Heart left ventricle (tissue), 13 donors: ENCODE measurements at regions not wholly inside any gene's neighbourhood (a gene's known extent, or its start where the extent isn't known, plus 50 kb on each side); places are given as distances from the start of the nearest gene placed in this dataset.

ENCODE experiments used
- POLR2A ChIP-seq, 2 donors: fragments of 450-650 bp; IDR thresholded peaks; one replicate each; pipeline ENCODE4 v1.6.1; 2017; ENCODE audit warnings: antibody characterized with exemption in 2 of 2, mild to moderate bottlenecking in 2 of 2, moderate library complexity in 2 of 2
- TF ChIP-seq, protein P1 (sequence below), 12 donors: fragments of 200-600 bp; sonication (generic) in 4 of 12; IDR thresholded peaks; one replicate each; pipeline versions ENCODE4 v1.5.0 to v1.8.0; 2018 to 2022; ENCODE audit warnings: antibody characterized with exemption in 12 of 12, mild to moderate bottlenecking in 5 of 12
- donor health status: ischemic (EF 13 %, LVEDD 7.1; RV severe dilation, severe dysfunction).
- donor health status: DM: no; HTN: yes; CAD: no.
- donor health status: DM: no; HTN: no; CAD: no.
- donor health status: ischemic (EF 25% LVEDD 6.9; RV normal size, moderate dysfunction).
- donor health status: ischemic (EF 25% LVEDD 5.7; RV mildly dilated, moderate dysfunction).
- donor health status: ischemic (EF 35%, LVEDD 5.7; RV mildly dilated, moderate dysfunction).
- donor health status: nonischemic (EF 11% LVEDD 7.7; RV severe dilation, severe dysfunction).
- donor health status: DM: yes; HTN: yes; CAD: no.
- donor health status: PGD.
- donor health status: ischemic (EF 29% LVEDD 5.4; RV normal size, mild dysfunction).
- donor health status: nonischemic (EF 23%, LVEDD 6.1; RV moderate dilation, normal function).

- TF ChIP-seq POLR2A (IDR thresholded peaks at IDR 0.05): no peak
- TF ChIP-seq, protein P1, sequence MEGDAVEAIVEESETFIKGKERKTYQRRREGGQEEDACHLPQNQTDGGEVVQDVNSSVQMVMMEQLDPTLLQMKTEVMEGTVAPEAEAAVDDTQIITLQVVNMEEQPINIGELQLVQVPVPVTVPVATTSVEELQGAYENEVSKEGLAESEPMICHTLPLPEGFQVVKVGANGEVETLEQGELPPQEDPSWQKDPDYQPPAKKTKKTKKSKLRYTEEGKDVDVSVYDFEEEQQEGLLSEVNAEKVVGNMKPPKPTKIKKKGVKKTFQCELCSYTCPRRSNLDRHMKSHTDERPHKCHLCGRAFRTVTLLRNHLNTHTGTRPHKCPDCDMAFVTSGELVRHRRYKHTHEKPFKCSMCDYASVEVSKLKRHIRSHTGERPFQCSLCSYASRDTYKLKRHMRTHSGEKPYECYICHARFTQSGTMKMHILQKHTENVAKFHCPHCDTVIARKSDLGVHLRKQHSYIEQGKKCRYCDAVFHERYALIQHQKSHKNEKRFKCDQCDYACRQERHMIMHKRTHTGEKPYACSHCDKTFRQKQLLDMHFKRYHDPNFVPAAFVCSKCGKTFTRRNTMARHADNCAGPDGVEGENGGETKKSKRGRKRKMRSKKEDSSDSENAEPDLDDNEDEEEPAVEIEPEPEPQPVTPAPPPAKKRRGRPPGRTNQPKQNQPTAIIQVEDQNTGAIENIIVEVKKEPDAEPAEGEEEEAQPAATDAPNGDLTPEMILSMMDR (IDR thresholded peaks at IDR 0.05): no peak
Measured at GRCh38 chr6:138018297-138018696, 88.9 kb downstream of the PERP start.
